Pancreas (tissue), 10 donors: ENCODE measurements at regions not wholly inside any gene's neighbourhood (a gene's known extent, or its start where the extent isn't known, plus 50 kb on each side); places are given as distances from the start of the nearest gene placed in this dataset.
A peak's percentile ranks its signal among the peaks of the same experiment; 100 is the strongest.

Experiments
- ATAC-seq, 4 donors: fragments of 200-7000 bp; cut with Tn5 transposase; one replicate each; pipeline versions ENCODE4 v1.8.0 to v1.9.1; 2020; ENCODE audit warnings: mild to moderate bottlenecking in 4 of 4, moderate library complexity in 4 of 4
- DNase-seq, 6 donors: peaks; one replicate each; pipeline ENCODE4 v3.0.0-alpha.2; 2020
- FAIRE-seq: peaks from 2 replicates; lab custom pipeline; 2012; peaks lifted over from hg19 to GRCh38; lab: Jason Lieb, UNC
- H3K27ac ChIP-seq, 4 donors: fragments of 200-600 bp; sonication (generic); 1 replicate in 3 of 4; 2 replicates in 1 of 4; pipeline versions ENCODE4 v1.5.0 to v1.8.0; 2020
- H3K27me3 ChIP-seq, 4 donors: fragments of 200-600 bp; one replicate each; pipeline ENCODE4 v1.8.0; 2021
- H3K36me3 ChIP-seq, 3 donors: fragments of 200-600 bp; sonication (generic) in 1 of 3; one replicate each; pipeline versions ENCODE4 v1.5.0 to v1.8.0; 2020 to 2021
- H3K4me1 ChIP-seq, 3 donors: fragments of 200-600 bp; one replicate each; pipeline ENCODE4 v1.8.0; 2021
- H3K4me3 ChIP-seq, 4 donors: fragments of 200-600 bp; sonication (generic) in 2 of 4; one replicate each; pipeline versions ENCODE4 v1.5.0 to v1.8.0; 2020 to 2021
- H3K9me3 ChIP-seq, 4 donors: fragments of 200-600 bp; one replicate each; pipeline ENCODE4 v1.8.0; 2021
- WGBS, 2 donors: extraction: QIAGEN DNeasy Blood & Tissue Kit; methylation state at CpG; one replicate each; pipeline ENCODE4 v1.1.7; 2013; 5-methylcytosine and 5-hydroxymethylcytosine counted together
- intact Hi-C, 3 donors: fragments of 100-400 bp; cut with DNase I; formaldehyde crosslinking; loops; one replicate each; pipeline versions ENCODE4 v1.11.1 to v1.14.2; 2022
- TF ChIP-seq, protein P1 (sequence below), 4 donors: fragments of 200-600 bp; sonication (generic) in 3 of 4; IDR thresholded peaks; one replicate each; pipeline versions ENCODE4 v1.5.0 to v1.8.0; 2021; ENCODE audit warnings: antibody characterized with exemption in 4 of 4
- donor health status: healthy with polysubstance abuse.
- donor health status: DM: no; HTN: no; CAD: no; lungs with moderate emphysema.
- donor health status: DM: no; HTN: no; CAD: no.
- donor health status: control.
- donor health status: control.
- donor health status: Bipolar disorder and iron deficiency.
- donor health status: DM: yes; HTN: yes; CAD: no.
- donor health status: DM: no; HTN: no; CAD: no.
- donor health status: DM: no; HTN: no; CAD: no.
- donor health status: DM: yes; HTN: yes; CAD: no.

GRCh38 chr9:117487555-117488175 is 72.8 kb upstream of the ASTN2 start:
- Histone ChIP-seq H3K27me3 (no peaks in the 10 kb centered on the region), H3K36me3 (no peaks in the 10 kb centered on the region), H3K4me1 (peaks cover 5 to 17% (median 8%) of the 10 kb centered on the region in 3 donors), H3K9me3 (no peaks in the 10 kb centered on the region), H3K4me3 (peak overlapping the region in 1 of 4 donors; percentile 11), H3K27ac (peak overlapping the region in 3 of 4 donors; percentile 29 to 65 (median 65))
- 1 to 3% methylated on average over 10 to 15 of the region's 15 CpGs for WGBS, 2 donors
- peak; percentile 93 to 99 (median 96) for ATAC-seq
- FAIRE-seq = no peak
- intact Hi-C loops = loop anchor here in 1 of 3 donors (10.0 kb wide), 1 partner anchor 67 kb away; no protein-coding TSS in a partner anchor
- TF ChIP-seq, protein P1, sequence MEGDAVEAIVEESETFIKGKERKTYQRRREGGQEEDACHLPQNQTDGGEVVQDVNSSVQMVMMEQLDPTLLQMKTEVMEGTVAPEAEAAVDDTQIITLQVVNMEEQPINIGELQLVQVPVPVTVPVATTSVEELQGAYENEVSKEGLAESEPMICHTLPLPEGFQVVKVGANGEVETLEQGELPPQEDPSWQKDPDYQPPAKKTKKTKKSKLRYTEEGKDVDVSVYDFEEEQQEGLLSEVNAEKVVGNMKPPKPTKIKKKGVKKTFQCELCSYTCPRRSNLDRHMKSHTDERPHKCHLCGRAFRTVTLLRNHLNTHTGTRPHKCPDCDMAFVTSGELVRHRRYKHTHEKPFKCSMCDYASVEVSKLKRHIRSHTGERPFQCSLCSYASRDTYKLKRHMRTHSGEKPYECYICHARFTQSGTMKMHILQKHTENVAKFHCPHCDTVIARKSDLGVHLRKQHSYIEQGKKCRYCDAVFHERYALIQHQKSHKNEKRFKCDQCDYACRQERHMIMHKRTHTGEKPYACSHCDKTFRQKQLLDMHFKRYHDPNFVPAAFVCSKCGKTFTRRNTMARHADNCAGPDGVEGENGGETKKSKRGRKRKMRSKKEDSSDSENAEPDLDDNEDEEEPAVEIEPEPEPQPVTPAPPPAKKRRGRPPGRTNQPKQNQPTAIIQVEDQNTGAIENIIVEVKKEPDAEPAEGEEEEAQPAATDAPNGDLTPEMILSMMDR (IDR thresholded peaks at IDR 0.05) = peak; percentile 90 to 99 (median 96)
- DNase-seq = peak; percentile 70 to 93 (median 84)

GRCh38 chr9:117486426-117486825 is 71.6 kb upstream of the ASTN2 start:
- intact Hi-C loops = loop anchor here in 1 of 3 donors (10.0 kb wide), 1 partner anchor 68 kb away; no protein-coding TSS in a partner anchor
- H3K4me1 ChIP-seq = peaks cover under 1 to 10% (median 5%) of the 10 kb centered on the region in 3 donors
- H3K9me3 ChIP-seq = no peaks in the 10 kb centered on the region
- TF ChIP-seq, protein P1 (IDR thresholded peaks at IDR 0.05) = no peak
- no peak for DNase-seq
- ATAC-seq = no peak
- FAIRE-seq = no peak
- H3K36me3 ChIP-seq = no peaks in the 10 kb centered on the region
- H3K27ac ChIP-seq = no peak overlapping the region
- WGBS, 2 donors = 33 to 38% methylated on average over 2 of the region's 2 CpGs
- no peaks in the 10 kb centered on the region for H3K27me3 ChIP-seq
- H3K4me3 ChIP-seq = no peak overlapping the region

DNA sequence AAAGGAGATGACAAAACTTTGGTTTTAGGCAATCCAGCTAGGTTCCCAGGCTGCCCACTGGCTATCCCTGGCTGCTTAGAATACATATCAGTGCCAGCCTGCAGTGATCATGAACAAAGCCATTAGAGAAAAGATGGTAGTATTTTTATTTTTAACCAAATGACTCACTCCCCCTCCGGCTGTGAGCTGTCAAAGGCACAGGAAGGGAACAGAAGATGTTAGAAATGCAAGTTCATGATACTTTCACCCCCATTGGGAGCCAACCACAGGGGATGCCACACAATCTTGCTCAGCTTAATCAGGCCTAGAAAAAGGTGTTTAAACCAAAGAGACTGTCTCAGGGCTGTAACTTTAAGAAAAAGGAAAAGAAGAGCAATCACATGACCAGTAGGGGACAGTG is 70.3 kb upstream of the ASTN2 start:
- WGBS, 2 donors = 53 to 60% methylated on average over 1 of the region's 1 CpG
- no peak for ATAC-seq
- Histone ChIP-seq H3K9me3 (no peaks in the 10 kb centered on the region), H3K27ac (no peak overlapping the region), H3K36me3 (no peaks in the 10 kb centered on the region), H3K27me3 (no peaks in the 10 kb centered on the region), H3K4me3 (no peak overlapping the region), H3K4me1 (peaks cover 0 to 4% (median 0%) of the 10 kb centered on the region in 3 donors)
- intact Hi-C loops = loop anchor here in 1 of 3 donors (10.0 kb wide), 1 partner anchor 70 kb away; no protein-coding TSS in a partner anchor
- TF ChIP-seq, protein P1 (IDR thresholded peaks at IDR 0.05) = no peak
- no peak for FAIRE-seq
- no peak for DNase-seq

GRCh38 chr9:117480729-117481128 is 65.9 kb upstream of the ASTN2 start:
- Histone ChIP-seq H3K27me3 (no peaks in the 10 kb centered on the region), H3K9me3 (no peaks in the 10 kb centered on the region), H3K27ac (no peak overlapping the region), H3K36me3 (no peaks in the 10 kb centered on the region), H3K4me3 (no peak overlapping the region), H3K4me1 (no peaks in the 10 kb centered on the region)
- ATAC-seq (no peak), DNase-seq (no peak), FAIRE-seq (no peak)
- intact Hi-C loops = loop anchor here in 1 of 3 donors (10.0 kb wide), 1 partner anchor 74 kb away; no protein-coding TSS in a partner anchor
- TF ChIP-seq, protein P1 (IDR thresholded peaks at IDR 0.05) = no peak
- WGBS, 2 donors = 84 to 94% methylated on average over 2 of the region's 2 CpGs

DNA sequence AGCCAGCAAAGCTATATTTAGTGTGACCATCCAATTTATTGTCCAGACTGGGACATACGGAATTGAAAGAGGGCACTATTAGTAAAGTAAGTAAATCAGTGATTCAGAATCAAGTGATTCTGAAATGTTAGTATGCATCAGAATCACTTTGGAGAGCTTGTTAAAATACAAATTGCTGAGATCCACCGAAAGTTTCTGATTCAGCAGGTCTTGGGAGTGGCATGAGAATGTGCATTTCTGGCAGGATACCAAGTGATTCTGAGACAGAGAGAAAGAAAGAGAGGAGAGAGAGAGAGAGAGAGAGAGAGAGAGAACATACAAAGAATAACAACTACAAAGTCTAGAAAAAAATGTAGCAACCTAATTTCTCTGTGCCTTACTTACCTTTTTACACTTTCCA is 65.4 kb upstream of the ASTN2 start:
- no peak for FAIRE-seq
- no peak for ATAC-seq
- Histone ChIP-seq H3K4me1 (no peaks in the 10 kb centered on the region), H3K36me3 (no peaks in the 10 kb centered on the region), H3K4me3 (no peak overlapping the region), H3K27me3 (no peaks in the 10 kb centered on the region), H3K9me3 (no peaks in the 10 kb centered on the region), H3K27ac (no peak overlapping the region)
- intact Hi-C loops = loop anchor here in 1 of 3 donors (10.0 kb wide), 1 partner anchor 75 kb away; no protein-coding TSS in a partner anchor
- TF ChIP-seq, protein P1 (IDR thresholded peaks at IDR 0.05) = no peak
- 63 to 73% methylated on average over 2 of the region's 2 CpGs for WGBS, 2 donors
- no peak for DNase-seq
